NCI-H2107 (cell line): ENCODE measurements at regions not wholly inside any gene's neighbourhood (a gene's known extent, or its start where the extent isn't known, plus 50 kb on each side); places are given as distances from the start of the nearest gene placed in this dataset.
"Not testable (repeated sequence)": the region's sequence is repeated elsewhere in the genome, so short reads cannot be mapped to it uniquely, and the experiment has no call there.

ENCODE experiments used
- DNase-seq: peaks from one replicate; lab custom pipeline; 2025; lab: John Stamatoyannopoulos, UW

DNA sequence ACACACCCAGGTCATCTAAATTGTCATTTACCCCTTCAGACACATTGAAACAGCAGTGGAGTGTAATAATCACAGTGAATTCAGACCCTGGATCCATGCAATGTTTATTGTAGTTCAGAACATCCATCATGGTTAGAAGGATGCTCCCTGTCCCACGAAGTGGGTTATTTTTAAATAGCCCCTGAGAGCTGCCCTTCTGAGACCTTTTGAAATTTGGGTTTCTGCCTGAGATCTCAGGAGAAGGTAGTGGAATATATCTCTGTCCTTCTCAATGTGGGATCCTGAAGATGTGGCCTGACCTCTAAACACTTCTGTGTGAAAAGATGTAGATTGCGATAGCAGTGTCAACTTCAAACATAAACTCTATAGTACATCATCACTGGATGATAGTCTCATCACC lies 1080.6 kb downstream of the TMEM121 start:
- no peak for DNase-seq

DNA sequence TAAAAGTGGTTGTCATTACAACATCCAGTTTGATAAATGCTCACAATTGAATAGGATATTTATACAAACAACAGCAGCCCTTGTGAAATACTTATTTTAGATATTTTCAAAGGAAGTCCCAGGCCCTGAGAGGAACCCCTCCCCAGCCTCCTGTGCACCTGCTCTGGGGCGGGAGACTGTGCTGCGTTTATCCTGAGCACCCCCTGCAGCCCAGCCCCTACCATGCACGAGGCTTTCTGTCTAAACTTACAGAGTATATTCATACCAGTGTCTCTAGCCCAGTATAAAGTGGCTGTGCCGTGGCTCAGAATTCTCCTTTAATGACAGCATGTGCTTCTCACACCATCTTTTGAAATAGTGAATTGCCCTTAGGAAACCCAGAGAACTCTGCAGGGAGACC lies 1084.3 kb downstream of the TMEM121 start:
- DNase-seq = no peak

DNA sequence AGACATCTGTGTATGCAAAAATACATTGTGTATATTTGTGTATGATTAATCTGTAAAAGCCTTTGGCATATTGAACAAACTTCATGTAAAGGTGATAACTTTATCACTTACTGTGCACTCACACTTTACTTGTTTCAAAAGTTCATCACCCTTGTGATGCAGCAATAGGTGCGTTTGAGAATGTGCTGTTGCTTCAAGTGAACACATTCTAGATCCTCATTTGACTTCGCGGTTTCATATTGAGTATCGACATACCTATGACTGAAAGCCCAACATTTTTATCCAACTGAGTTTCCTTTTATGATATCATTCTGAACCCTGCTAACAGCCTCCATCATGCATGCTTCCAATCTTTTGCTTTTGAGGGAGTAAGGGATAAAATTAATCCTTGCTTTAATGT lies 1086.9 kb downstream of the TMEM121 start:
- no peak for DNase-seq

DNA sequence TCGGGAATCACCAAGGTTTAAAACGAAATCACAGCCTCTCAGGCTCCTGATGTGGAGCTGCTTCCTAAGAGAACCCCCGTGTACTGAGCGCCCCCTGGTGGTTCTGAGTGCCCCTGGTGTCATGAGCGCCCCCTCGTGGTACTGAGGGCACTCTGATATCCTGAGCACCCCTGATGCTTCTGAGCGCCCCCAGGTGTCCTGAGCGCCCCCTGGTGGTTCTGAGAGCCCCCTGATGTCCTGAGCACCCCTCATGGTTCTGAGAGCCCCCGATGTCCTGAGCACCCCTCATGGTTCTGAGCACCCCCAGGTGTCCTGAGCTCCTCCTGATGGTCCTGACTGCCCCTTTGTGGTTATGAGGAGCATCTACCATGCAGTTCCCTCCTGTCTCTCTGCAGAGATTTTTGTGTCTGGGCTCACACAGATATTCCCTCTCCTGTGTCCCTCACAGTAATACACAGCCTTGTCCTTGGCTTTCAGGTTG lies 1092.1 kb downstream of the TMEM121 start:
- peak; percentile 38 for DNase-seq

DNA sequence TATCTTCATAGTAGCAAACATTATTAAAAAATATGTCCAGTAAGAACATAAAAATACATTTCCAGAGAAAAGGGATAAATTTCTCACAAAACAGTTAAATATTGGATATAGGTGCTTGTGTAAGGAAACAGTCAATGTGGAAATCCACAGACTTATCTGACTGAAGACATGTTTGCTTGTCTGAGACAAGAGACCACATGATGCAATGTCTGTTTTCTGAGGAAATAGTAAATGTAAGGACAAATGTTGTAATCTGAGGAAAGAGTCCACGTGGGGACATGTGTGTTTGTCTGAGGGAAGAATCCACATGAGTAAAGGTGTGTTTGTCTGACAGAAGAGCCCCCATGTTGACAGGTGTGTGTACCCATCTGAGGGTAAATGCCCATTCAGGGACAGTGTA lies 1093.2 kb downstream of the TMEM121 start:
- no peak for DNase-seq

DNA sequence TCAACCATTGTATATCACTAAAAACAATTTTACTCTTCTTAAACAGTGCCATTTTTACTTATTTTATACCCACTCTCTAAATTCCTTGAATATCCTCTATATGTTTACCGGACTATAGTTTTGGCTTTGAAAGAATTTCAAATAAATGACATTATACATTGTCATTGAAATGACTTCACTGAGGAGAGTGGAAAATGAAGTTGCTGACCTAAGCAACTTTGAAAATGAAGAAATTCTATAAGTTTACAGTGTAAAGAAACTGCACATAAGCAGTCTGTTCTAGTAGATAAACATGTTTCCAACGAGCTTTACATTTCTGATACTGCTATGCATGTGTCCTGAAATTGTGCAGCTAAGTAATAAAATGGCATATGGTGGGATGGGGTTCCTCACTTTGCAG lies 1094.0 kb downstream of the TMEM121 start:
- DNase-seq = no peak

DNA sequence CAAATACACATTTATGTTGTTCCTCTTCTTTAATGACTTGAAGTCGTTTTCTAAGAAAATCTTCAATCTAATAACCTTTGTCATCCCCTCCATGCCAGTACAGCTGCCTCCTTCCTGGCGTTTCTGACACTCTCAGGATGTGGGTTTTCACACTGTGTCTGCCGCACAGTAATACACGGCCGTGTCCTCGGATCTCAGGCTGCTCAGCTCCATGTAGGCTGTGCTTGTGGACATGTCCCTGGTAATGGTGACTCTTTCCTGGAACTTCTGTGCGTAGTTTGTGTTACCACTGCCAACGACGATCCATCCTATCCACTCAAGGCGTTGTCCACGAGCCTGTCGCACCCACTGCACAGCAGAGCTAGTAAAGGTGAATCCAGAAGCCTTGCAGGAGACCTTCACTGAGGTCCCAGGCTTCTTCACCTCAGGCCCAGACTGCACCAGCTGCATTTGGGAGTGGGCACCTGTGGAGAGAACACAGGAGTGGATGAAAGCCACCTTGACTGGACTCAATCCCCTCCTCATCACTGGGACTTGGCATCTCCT lies 1095.9 kb downstream of the TMEM121 start:
- no peak for DNase-seq

DNA sequence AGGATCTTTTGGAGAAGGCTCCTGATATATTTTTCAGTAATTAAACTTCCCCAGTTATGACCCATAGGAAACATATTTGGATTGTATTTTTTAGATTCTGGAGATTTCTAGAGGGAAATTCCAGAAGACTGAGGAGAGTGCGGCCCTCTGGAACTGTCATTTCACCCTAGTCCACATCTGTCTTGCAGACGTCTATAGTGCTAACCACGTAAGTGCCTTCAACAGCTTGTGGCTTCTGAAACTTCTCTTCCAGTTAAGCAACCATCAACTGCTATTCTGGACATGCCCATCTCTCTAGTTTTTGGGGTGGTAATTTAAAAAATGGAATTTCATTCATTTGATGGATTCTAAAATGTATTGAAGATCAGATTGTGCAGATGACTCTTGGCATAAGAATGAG lies 1098.8 kb downstream of the TMEM121 start:
- DNase-seq = no peak

DNA sequence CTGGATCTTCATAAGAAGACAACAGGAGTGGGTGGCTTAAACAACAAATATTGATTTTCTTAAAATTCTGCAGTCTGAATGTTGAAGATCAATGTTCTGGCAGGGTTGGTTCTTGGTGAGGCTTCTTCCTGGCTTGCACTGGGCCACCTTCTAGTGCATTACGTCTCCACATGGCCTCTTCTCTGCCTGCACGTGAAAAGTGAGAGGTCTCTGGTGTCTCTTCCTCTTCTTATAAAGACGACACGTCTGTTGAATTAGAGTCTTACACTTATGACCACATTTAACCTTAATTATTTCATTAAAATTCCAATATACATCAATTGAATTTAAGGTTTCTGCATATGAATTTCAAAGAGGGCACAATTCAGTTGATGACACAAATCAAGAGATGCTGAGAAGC lies 1100.1 kb downstream of the TMEM121 start:
- DNase-seq = not testable (repeated sequence)

DNA sequence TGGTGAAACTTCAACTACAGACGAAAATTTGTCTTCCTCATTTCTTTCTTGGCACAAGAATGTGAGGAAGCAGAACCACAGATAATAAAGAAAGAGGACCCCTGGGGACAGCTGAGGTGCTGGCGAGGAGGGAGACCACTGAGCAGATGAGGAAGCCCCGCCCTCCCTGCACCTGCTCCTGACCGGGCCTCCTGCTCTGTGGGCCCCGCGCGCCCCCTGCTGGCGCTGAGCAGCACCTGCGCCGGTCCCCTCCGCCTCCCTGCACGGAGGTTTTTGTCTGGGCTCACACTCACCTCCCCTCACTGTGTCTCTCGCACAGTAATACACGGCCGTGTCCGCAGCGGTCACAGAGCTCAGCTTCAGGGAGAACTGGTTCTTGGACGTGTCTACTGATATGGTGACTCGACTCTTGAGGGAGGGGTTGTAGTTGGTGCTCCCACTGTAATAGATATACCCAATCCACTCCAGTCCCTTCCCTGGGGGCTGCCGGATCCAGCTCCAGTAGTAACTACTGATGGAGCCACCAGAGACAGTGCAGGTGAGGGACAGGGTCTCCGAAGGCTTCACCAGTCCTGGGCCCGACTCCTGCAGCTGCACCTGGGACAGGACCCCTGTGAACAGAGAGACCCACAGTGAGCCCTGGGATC lies 1100.7 kb downstream of the TMEM121 start:
- DNase-seq = peak; percentile 46

DNA sequence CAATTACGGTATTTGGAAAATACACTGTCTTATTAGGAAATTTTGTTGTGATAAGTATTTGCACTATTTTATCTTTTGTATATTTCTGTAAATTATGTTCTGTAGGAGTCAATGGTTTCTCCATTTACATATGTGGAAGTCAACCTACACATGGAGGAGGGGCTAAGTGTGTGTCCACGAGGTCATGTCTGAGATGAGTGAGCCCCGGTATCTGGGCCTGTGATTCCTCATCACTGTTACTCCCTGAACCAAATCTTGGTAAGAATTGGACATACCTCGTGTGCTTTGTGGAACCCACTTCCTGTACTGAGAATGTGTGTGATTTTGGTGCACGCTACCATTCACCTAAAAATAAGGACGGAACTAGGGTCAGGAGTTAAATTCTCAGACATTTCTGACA lies 1105.5 kb downstream of the TMEM121 start:
- no peak for DNase-seq

DNA sequence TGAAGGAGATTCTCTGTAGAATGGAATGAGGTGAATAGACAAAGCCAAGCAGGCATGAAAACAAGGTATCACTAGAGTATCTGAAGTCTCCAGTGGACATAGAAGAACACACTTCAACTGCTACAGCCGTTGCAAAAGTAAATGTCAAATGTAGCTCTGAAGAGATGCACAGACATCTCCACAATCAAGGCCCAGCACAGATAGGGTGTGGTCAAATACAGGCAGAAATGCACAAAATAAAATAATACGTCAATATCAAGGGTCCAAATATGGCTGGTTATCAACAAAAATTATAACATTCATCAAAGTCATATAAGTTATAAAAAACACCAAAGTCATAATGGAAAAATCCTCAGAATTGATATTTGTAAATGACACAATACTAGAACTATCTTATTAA lies 1107.3 kb downstream of the TMEM121 start:
- no peak for DNase-seq

DNA sequence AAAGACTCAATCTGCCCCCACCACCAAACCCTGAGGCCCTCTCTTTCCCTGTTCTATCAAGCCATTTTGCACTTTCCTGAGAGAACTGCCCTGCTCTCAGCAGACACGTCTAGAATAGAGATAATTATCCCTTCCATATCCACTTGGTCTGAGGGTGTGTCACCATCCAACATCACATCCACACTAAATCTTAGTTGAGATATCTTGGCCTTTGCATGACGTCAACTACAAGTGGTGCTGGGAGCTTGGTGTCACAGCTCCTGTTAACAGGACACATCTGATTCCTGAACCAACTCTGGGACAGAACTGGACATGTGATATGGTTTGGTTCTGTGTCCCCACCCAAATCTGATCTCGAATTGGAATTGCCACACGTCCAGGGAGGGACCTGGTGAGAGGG lies 1109.2 kb downstream of the TMEM121 start:
- no peak for DNase-seq

DNA sequence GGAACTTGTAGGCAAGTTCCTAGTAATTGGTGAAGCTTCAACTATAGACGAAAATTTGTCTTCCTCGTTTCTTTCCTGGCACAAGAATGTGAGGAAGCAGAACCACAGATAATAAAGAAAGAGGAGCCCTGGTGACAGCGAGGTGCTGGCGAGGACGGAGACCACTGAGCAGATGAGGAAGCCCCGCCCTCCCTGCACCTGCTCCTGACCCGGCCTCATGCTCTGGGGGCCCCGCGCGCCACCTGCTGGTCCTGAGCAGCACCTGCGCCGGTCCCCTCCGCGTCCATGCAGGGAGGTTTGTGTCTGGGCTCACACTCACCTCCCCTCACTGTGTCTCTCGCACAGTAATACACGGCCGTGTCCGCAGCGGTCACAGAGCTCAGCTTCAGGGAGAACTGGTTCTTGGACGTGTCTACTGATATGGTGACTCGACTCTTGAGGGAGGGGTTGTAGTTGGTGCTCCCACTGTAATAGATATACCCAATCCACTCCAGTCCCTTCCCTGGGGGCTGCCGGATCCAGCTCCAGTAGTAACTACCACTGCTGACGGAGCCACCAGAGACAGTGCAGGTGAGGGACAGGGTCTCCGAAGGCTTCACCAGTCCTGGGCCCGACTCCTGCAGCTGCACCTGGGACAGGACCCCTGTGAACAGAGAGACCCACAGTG lies 1112.5 kb downstream of the TMEM121 start:
- not testable (repeated sequence) for DNase-seq

DNA sequence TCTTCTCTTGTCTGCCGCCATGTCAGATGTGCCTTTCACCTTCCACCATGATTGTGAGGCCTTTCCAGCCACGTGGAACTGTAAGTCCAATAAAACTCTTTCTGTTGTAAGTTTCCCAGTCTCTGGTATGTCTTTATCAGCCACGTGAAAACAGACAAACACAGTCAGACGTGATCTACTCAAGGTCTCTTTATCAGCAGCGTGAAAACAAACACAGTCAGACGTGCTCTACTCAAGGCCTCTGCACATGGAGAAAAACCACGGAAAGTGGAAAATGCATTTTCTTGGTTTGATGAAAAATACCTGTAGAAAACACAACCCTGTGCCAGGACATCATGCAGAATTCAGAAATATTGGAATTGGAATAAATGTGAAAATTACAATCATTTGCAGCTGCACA lies 1115.7 kb downstream of the TMEM121 start:
- no peak for DNase-seq

DNA sequence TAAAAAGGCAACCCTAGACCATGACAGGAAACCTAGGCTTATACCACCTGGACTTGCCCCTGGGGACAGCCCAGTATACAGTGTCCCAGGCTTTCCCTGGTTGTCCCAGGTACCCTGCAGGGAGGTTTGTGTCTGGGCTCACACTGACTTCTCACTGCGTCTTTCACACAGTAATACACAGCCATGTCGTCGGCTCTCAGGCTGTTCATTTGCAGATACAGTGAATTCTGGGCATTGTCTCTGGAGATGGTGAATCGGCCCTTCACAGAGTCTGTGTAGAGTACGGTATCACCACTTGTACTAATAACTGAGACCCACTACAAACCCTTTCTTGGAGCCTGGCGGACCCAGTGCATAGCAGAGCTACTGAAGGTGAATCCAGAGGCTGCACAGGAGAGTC lies 1116.6 kb downstream of the TMEM121 start:
- DNase-seq = not testable (repeated sequence)

DNA sequence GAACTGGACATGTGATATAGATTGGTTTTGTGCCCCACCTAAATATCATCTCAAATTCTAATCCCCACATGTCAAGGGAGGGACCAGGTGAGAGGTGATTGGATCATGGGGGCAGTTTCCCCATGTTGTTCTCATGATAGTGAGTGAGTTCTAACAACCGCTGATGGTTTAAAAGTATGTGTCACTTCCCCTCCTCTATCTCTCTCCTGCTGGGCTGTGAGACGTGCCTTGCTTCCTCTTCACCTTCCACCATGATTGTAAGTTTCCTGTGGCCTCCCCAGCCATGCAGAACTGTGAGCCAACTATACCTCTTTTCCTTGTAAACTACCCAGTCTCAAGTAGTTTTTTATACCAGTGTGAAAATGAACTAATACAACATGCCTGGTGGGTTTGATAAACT lies 1122.5 kb downstream of the TMEM121 start:
- DNase-seq = not testable (repeated sequence)

DNA sequence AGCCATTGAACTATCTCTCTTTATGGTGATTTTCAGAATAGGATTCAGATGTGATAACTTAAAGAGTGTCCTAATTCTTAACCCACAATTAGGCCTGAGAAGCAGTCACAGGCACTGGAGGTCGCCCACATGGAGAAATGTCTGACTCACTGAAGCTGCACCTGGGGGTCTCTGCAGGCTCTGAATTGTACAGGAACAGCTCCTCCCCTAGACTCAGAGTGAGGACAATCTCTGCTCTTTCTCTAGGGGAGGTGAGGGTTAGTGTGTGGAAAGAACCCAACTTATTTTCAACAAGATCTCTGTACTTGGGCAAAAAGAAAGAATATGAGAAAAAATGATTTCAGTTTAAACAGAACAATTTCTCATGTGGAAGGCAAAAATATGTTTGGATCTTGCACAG lies 1124.6 kb downstream of the TMEM121 start:
- no peak for DNase-seq

DNA sequence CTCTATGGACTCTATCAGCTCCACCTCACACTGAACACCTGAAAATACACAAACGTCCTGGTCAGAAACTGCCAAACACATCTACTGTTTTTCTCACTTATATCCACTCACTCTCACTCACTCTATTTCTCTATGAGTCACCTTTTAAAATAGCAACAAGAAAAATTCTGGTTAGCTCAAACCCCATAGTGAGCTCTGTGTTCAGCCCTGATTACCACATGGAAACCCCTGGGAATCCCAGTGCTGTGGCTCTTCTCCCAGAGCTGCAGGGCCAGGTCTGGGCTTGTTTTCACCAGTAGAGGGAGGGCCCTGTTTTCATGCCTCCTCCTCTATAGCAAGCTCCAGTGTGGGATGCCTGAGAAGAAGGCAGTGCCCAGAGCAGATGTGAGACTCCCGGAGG lies 1126.1 kb downstream of the TMEM121 start:
- DNase-seq = peak; percentile 25

DNA sequence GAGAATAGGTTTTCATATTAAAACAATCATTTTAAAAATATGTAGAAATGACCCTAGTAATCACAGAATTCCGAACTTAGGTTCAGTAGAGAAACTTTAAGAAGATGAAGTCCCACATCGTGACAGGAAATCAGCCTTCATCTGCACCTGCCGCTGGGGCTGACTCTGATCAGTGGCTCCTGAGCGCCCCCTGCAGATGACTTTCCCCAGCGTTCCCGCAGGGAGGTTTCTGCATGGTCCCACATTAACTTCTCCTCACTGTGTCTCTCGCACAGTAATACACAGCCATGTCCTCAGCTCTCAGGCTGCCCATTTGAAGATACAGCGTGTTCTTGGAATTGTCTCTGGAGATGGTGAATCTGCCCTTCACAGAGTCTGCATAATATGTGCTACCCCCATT lies 1131.1 kb downstream of the TMEM121 start:
- peak; percentile 54 for DNase-seq

DNA sequence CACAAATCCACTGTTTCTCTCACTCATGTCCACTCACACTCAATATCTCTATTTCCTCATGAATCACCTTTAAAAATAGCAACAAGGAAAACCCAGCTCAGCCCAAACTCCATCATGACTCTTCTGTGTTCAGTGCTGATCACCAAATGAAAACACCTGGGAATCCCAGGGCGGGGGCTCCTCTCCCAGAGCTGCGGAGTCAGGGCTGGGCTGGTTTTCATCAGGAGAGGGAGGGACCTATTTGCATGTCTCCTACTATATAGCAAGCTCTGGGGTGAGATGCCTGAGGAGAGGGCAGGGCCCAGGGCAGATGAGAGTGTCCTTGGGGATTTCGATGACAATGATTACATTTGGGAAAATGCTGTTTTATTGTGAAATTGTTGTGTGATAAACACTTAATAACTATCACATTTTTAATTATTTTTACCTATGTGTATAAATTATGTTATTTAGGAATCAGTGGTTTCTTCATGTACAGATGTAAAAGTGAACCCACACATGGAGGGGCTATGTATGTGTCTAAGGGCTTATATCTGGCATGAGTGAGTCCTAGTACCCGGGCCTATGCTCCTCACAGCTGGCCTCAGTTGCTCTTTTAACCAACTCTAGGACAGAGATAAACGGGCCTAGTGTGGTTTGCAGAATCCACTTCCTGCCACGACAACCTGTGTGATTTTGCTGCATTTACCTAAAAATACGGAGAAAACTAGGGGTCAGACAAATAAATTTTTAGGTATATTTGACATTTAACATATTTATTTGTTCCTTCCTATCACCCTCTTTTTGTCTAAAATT lies 1131.9 kb downstream of the TMEM121 start:
- DNase-seq = not testable (repeated sequence)

DNA sequence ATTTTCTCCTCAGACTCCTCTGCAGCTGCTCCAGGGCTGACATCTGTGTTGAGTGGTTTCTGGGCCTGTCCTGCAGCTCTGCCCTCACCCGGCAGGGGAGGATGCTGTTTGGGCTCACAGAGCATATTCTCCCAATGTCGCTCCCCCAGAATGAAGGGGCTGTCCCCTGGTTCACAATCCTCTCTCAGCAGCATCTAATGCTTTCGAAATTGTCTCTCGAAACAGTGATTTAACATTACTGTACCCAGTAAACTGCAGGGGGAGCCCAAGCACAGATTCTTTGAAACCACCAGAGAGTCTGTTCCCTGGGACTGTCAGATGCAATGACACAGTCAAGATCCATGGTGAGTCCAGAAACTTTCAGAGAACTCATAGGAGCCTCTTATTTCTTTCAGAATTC lies 1135.2 kb downstream of the TMEM121 start:
- peak; percentile 59 for DNase-seq
